Smooth muscle cell (in vitro differentiated cells): ENCODE measurements at regions not wholly inside any gene's neighbourhood (a gene's known extent, or its start where the extent isn't known, plus 50 kb on each side); places are given as distances from the start of the nearest gene placed in this dataset.
A peak's percentile ranks its signal among the peaks of the same experiment; 100 is the strongest.
"Not testable (repeated sequence)": the region's sequence is repeated elsewhere in the genome, so short reads cannot be mapped to it uniquely, and the experiment has no call there.

Source experiments
- DNase-seq: peaks from one replicate; lab custom pipeline; 2025; ENCODE audit not compliant: unreplicated experiment; lab: John Stamatoyannopoulos, UW
- H2AFZ ChIP-seq: fragments of 200-600 bp; sonication (generic); 2 replicates; pipeline ENCODE4 v1.6.0; 2016; ENCODE audit warnings: antibody characterized with exemption, low read depth, mild to moderate bottlenecking
- H3F3A ChIP-seq: fragments of 200-600 bp; sonication (generic); 2 replicates; pipeline ENCODE4 v1.6.0; 2017; ENCODE audit warnings: antibody characterized with exemption, low read depth
- H3K27ac ChIP-seq: fragments of 200-600 bp; sonication (generic); 2 replicates; pipeline ENCODE4 v1.5.1; 2016; ENCODE audit warnings: low read depth, mild to moderate bottlenecking
- H3K27me3 ChIP-seq: fragments of 200-600 bp; sonication (generic); 2 replicates; pipeline ENCODE4 v1.6.1; 2016; ENCODE audit warnings: low read depth, mild to moderate bottlenecking
- H3K36me3 ChIP-seq: fragments of 200-600 bp; sonication (generic); 2 replicates; pipeline ENCODE4 v1.5.1; 2016; ENCODE audit warnings: low read depth
- H3K4me1 ChIP-seq: fragments of 200-600 bp; sonication (generic); 2 replicates; pipeline ENCODE4 v1.5.1; 2016; ENCODE audit warnings: low read depth
- H3K4me2 ChIP-seq: fragments of 200-600 bp; sonication (generic); 2 replicates; pipeline ENCODE4 v1.6.0; 2016; ENCODE audit warnings: mild to moderate bottlenecking
- H3K4me3 ChIP-seq: fragments of 200-600 bp; sonication (generic); 2 replicates; pipeline ENCODE4 v1.5.1; 2016; ENCODE audit warnings: mild to moderate bottlenecking
- H3K79me2 ChIP-seq: fragments of 200-600 bp; sonication (generic); 2 replicates; pipeline ENCODE4 v1.6.0; 2016; ENCODE audit warnings: low read depth, mild to moderate bottlenecking
- H3K9ac ChIP-seq: fragments of 200-600 bp; sonication (generic); 2 replicates; pipeline ENCODE4 v1.6.0; 2016; ENCODE audit warnings: low read depth
- H3K9me3 ChIP-seq: fragments of 200-600 bp; sonication (generic); replicated peaks from 2 replicates; pipeline ENCODE4 v1.5.1; 2016; ENCODE audit warnings: low read depth
- H4K20me1 ChIP-seq: fragments of 200-600 bp; sonication (generic); 2 replicates; pipeline ENCODE4 v1.6.0; 2016; ENCODE audit warnings: low read depth
- CTCF ChIP-seq: fragments of 200-600 bp; sonication (generic); IDR thresholded peaks from 2 replicates; pipeline ENCODE4 v1.5.1; 2017; ENCODE audit warnings: borderline replicate concordance, mild to moderate bottlenecking, antibody characterized with exemption; ENCODE audit not compliant: insufficient read depth, poor library complexity, severe bottlenecking
- WGBS: methylation state at CpG from one replicate; pipeline ENCODE4 v1.1.7; 2016; ENCODE audit warnings: low lambda C conversion rate; 5-methylcytosine and 5-hydroxymethylcytosine counted together

GRCh38 chr15:30735884-30736564 lies 110.1 kb downstream of the ARHGAP11B start:
- whole genome bisulfite sequencing = 92% methylated on average over 10 of the region's 10 CpGs
- not testable (repeated sequence) for H3K9me3 ChIP-seq, H3K27me3 ChIP-seq, H3K4me1 ChIP-seq, H3K4me3 ChIP-seq, H3K79me2 ChIP-seq, H2AFZ ChIP-seq, H3K9ac ChIP-seq, H4K20me1 ChIP-seq, H3K36me3 ChIP-seq, H3K4me2 ChIP-seq, DNase-seq, H3F3A ChIP-seq, H3K27ac ChIP-seq

- H3K9ac ChIP-seq, H2AFZ ChIP-seq, H4K20me1 ChIP-seq, H3K4me2 ChIP-seq, H3K27ac ChIP-seq, H3K4me3 ChIP-seq, H3K79me2 ChIP-seq, H3K9me3 ChIP-seq, H3K36me3 ChIP-seq, DNase-seq, H3K27me3 ChIP-seq, H3F3A ChIP-seq, H3K4me1 ChIP-seq: not testable (repeated sequence)
- WGBS = 89% methylated on average over 3 of the region's 3 CpGs
These were observed 116.9 kb downstream of the ARHGAP11B start for GRCh38 chr15:30742796-30743195.

- 82% methylated on average over 1 of the region's 1 CpG for WGBS
- not testable (repeated sequence) for DNase-seq
These were observed 123.1 kb downstream of the ARHGAP11B start for GRCh38 chr15:30749048-30749447.

GRCh38 chr15:30755036-30755687 lies 129.2 kb downstream of the ARHGAP11B start:
- H3K4me1 ChIP-seq, H3K9ac ChIP-seq, H3F3A ChIP-seq, H3K79me2 ChIP-seq, H3K36me3 ChIP-seq, H3K27me3 ChIP-seq, H4K20me1 ChIP-seq, H3K9me3 ChIP-seq, H3K4me3 ChIP-seq, H3K27ac ChIP-seq, DNase-seq, H2AFZ ChIP-seq, H3K4me2 ChIP-seq: not testable (repeated sequence)
- WGBS = 2% methylated on average over 4 of the region's 7 CpGs
- TF ChIP-seq CTCF = peak; percentile 52

More at GRCh38 chr15:30749048-30749447, 123.1 kb downstream of the ARHGAP11B start:
- not testable (repeated sequence) for H3K79me2 ChIP-seq, H3K27me3 ChIP-seq, H2AFZ ChIP-seq, H4K20me1 ChIP-seq, H3K4me1 ChIP-seq, H3K36me3 ChIP-seq, H3K4me2 ChIP-seq, H3K9ac ChIP-seq, H3F3A ChIP-seq, H3K27ac ChIP-seq, H3K9me3 ChIP-seq, H3K4me3 ChIP-seq

GRCh38 chr15:30760633-30761032 lies 134.7 kb downstream of the ARHGAP11B start:
- not testable (repeated sequence) for H3F3A ChIP-seq, H3K9me3 ChIP-seq, H3K36me3 ChIP-seq, H3K27ac ChIP-seq, H3K9ac ChIP-seq, H3K4me3 ChIP-seq, H3K4me2 ChIP-seq, H3K79me2 ChIP-seq, DNase-seq, H2AFZ ChIP-seq, H3K4me1 ChIP-seq, H4K20me1 ChIP-seq, H3K27me3 ChIP-seq
- WGBS = 100% methylated on average over 5 of the region's 5 CpGs

GRCh38 chr15:30761365-30761764 lies 135.4 kb downstream of the ARHGAP11B start:
- not testable (repeated sequence) for H2AFZ ChIP-seq
- 81% methylated on average over 4 of the region's 4 CpGs for WGBS

GRCh38 chr15:30769390-30770124 lies 134.2 kb upstream of the FAN1 start:
- 96% methylated on average over 12 of the region's 12 CpGs for WGBS
- DNase-seq = not testable (repeated sequence)

More at GRCh38 chr15:30761365-30761764, 135.4 kb downstream of the ARHGAP11B start:
- not testable (repeated sequence) for H3K4me3 ChIP-seq, H3K9ac ChIP-seq, H3K4me1 ChIP-seq, H4K20me1 ChIP-seq, DNase-seq, H3K9me3 ChIP-seq, H3F3A ChIP-seq, H3K27me3 ChIP-seq, H3K4me2 ChIP-seq, H3K27ac ChIP-seq, H3K79me2 ChIP-seq, H3K36me3 ChIP-seq

More at GRCh38 chr15:30769390-30770124, 134.2 kb upstream of the FAN1 start:
- not testable (repeated sequence) for H3K4me2 ChIP-seq, H4K20me1 ChIP-seq, H3K79me2 ChIP-seq, H2AFZ ChIP-seq, H3K4me3 ChIP-seq, H3K27ac ChIP-seq, H3K9ac ChIP-seq, H3F3A ChIP-seq, H3K9me3 ChIP-seq, H3K36me3 ChIP-seq, H3K4me1 ChIP-seq, H3K27me3 ChIP-seq
